ENCODE measurements at regions not wholly inside any gene's neighbourhood (a gene's known extent, or its start where the extent isn't known, plus 50 kb on each side); places are given as distances from the start of the nearest gene placed in this dataset.

DNA sequence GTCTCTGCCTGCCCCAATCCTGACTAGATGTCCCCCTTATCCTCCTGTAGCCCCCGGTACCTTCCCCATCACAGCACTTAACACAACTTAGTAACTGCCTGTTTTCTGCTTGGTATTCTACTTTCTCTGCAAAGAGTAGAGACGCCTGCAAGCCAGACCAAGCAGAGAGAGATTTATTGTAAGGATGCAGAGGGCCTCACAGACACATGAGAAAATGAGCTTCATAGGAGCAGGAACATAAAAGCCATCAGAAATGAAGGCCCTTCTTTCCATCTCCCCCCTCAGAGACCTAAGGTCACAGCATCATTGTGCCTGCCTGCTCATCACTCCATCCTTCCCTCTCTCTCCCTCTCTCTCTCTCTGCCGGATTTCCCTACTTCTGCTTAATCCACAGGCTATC is 305.7 kb upstream of the NOCT start:
- H3K9me3 Mint-ChIP-seq (ENCODE audit: low read depth, unreplicated experiment): no peaks in the 10 kb centered on the region
- no peaks in the 10 kb centered on the region for H3K4me1 Mint-ChIP-seq (ENCODE audit: low read depth, unreplicated experiment)
- H3K36me3 Mint-ChIP-seq (ENCODE audit: insufficient read depth, unreplicated experiment): no peaks in the 10 kb centered on the region
- H3K27me3 Mint-ChIP-seq (ENCODE audit: unreplicated experiment): peaks cover 40% of the 10 kb centered on the region
- no peak overlapping the region for H3K27ac Mint-ChIP-seq (ENCODE audit: unreplicated experiment)
- TF ChIP-seq, protein P1, sequence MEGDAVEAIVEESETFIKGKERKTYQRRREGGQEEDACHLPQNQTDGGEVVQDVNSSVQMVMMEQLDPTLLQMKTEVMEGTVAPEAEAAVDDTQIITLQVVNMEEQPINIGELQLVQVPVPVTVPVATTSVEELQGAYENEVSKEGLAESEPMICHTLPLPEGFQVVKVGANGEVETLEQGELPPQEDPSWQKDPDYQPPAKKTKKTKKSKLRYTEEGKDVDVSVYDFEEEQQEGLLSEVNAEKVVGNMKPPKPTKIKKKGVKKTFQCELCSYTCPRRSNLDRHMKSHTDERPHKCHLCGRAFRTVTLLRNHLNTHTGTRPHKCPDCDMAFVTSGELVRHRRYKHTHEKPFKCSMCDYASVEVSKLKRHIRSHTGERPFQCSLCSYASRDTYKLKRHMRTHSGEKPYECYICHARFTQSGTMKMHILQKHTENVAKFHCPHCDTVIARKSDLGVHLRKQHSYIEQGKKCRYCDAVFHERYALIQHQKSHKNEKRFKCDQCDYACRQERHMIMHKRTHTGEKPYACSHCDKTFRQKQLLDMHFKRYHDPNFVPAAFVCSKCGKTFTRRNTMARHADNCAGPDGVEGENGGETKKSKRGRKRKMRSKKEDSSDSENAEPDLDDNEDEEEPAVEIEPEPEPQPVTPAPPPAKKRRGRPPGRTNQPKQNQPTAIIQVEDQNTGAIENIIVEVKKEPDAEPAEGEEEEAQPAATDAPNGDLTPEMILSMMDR (IDR thresholded peaks at IDR 0.05; ENCODE audit: unreplicated experiment): no peak
- intact Hi-C loops (cut with micrococcal nuclease; ENCODE audit: unreplicated experiment): no loop called here
- no peak overlapping the region for H3K4me3 Mint-ChIP-seq (ENCODE audit: low read depth, unreplicated experiment)
- BruUV-seq (replicated peaks): no TSS peak
- DNase-seq: no peak
- CTCF ChIA-PET: no interaction called here

DNA sequence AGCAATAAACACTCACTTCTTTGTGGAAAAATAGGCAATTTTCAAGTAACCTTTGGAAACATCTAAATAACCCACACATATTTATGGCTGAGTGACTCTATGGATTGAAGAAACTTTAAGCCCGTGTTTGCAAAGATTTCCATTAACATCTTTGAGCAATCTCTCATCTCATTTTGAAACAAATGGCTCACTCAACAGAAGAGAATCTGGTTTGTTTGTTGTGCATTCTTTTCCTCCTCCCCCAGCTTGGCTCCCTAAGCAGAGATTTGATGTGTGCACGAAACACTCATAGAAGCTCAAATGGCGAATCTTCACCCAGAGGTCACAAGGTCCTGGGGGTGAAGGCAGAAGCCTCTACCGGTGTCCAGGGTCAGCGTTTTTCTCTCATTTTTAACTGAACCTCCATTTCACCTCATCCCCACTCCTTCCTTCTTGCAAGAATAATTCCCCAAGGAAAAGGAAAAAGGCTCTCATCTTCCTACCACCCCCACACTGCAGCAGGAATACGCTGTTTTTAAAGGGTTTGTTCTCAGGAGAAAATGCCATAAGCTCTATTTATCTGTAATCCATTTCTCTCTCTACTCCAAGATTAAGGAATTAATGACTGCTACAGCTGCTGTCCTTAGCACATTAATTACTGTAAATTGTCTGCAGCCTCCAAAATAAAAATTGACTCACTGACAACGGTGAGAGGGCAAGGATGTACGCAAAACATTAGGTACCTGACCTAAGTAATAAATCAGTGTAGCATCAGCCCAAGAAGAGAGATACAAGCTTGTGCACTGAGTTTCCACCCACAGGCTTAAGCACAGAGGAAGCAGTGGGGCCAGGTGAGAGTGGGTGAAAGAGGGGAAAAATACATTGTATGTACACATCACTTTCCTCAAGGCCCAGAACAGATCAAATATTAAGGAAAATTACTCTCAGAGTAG is 307.6 kb upstream of the NOCT start:
- Mint-ChIP-seq H3K27ac (ENCODE audit: unreplicated experiment) (no peak overlapping the region), H3K4me3 (ENCODE audit: low read depth, unreplicated experiment) (no peak overlapping the region), H3K36me3 (ENCODE audit: insufficient read depth, unreplicated experiment) (no peaks in the 10 kb centered on the region), H3K27me3 (ENCODE audit: unreplicated experiment) (peaks cover 40% of the 10 kb centered on the region), H3K4me1 (ENCODE audit: low read depth, unreplicated experiment) (no peaks in the 10 kb centered on the region), H3K9me3 (ENCODE audit: low read depth, unreplicated experiment) (no peaks in the 10 kb centered on the region)
- no peak for DNase-seq
- intact Hi-C loops (cut with micrococcal nuclease; ENCODE audit: unreplicated experiment): no loop called here
- no TSS peak for BruUV-seq (replicated peaks)
- TF ChIP-seq, protein P1 (IDR thresholded peaks at IDR 0.05; ENCODE audit: unreplicated experiment): no peak
- CTCF ChIA-PET: no interaction called here

DNA sequence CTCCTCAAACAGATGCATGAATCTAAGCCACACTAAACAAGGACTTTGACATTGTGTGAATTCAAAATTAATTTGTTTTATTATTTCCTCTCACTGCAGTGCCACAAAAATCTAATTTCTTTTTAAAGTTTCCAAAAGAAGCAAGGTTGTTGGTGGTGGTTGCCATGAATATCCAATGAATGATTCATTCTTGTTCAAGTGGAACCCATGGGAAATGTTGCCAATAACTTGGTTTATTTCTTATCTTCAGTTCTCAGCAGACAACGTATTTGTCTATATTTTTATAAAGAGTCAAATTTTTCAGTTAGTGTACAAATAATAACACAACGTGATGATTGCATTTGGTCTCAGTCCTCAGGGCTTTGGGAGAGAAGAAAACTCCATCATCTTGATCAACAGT is 309.4 kb upstream of the NOCT start:
- no peak for DNase-seq
- Mint-ChIP-seq H3K4me1 (ENCODE audit: low read depth, unreplicated experiment) (no peaks in the 10 kb centered on the region), H3K27me3 (ENCODE audit: unreplicated experiment) (peaks cover 40% of the 10 kb centered on the region), H3K9me3 (ENCODE audit: low read depth, unreplicated experiment) (no peaks in the 10 kb centered on the region), H3K4me3 (ENCODE audit: low read depth, unreplicated experiment) (no peak overlapping the region), H3K36me3 (ENCODE audit: insufficient read depth, unreplicated experiment) (no peaks in the 10 kb centered on the region), H3K27ac (ENCODE audit: unreplicated experiment) (no peak overlapping the region)
- TF ChIP-seq, protein P1 (IDR thresholded peaks at IDR 0.05; ENCODE audit: unreplicated experiment): no peak
- CTCF ChIA-PET: no interaction called here
- BruUV-seq (replicated peaks): no TSS peak
- intact Hi-C loops (cut with micrococcal nuclease; ENCODE audit: unreplicated experiment): no loop called here

DNA sequence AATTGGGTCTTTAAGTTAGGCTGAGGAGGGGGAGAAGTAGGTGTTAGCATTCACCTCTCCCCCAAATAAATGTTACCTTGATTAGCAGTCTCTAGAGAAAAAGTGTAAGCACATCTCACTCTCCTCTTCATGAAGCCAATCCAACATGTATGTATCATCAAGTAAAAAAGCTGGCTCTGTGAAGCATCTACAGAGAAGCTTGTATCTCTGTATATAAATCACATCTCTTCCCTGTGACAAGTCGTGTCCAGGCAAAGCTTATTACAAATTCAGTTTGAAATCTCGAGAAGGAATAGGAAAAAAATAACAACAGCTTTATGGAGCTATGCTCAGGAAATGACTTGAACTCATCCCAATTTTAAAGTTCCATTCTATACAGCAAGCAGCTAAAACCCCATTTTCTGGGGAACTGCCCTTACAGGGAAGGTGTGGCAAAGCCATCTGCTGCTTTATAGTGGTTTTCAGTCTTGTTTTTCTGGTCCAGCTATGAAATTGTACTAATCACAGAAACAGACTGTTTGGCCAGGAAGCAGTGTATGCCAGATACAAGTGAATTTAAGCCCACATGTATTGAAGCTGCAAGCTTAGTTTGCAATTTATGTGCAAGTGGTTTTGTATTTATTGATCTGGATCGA is 313.3 kb upstream of the NOCT start:
- CTCF ChIA-PET: no interaction called here
- TF ChIP-seq, protein P1 (IDR thresholded peaks at IDR 0.05; ENCODE audit: unreplicated experiment): no peak
- Mint-ChIP-seq H3K4me1 (ENCODE audit: low read depth, unreplicated experiment) (peaks cover 2% of the 10 kb centered on the region), H3K27ac (ENCODE audit: unreplicated experiment) (no peak overlapping the region), H3K36me3 (ENCODE audit: insufficient read depth, unreplicated experiment) (no peaks in the 10 kb centered on the region), H3K9me3 (ENCODE audit: low read depth, unreplicated experiment) (no peaks in the 10 kb centered on the region), H3K4me3 (ENCODE audit: low read depth, unreplicated experiment) (no peak overlapping the region), H3K27me3 (ENCODE audit: unreplicated experiment) (peaks cover 5% of the 10 kb centered on the region)
- BruUV-seq (replicated peaks): no TSS peak
- DNase-seq: no peak
- intact Hi-C loops (cut with micrococcal nuclease; ENCODE audit: unreplicated experiment): no loop called here

Data from Calu3 (cell line).